Renal pelvis (tissue), 1 donor: ENCODE measurements at regions not wholly inside any gene's neighbourhood (a gene's known extent, or its start where the extent isn't known, plus 50 kb on each side); places are given as distances from the start of the nearest gene placed in this dataset.
A peak's percentile ranks its signal among the peaks of the same experiment; 100 is the strongest.
"Not testable (repeated sequence)": the region's sequence is repeated elsewhere in the genome, so short reads cannot be mapped to it uniquely, and the experiment has no call there.

ENCODE experiments used
- DNase-seq: peaks from one replicate; pipeline ENCODE4 v3.0.0-alpha.2; 2013

DNA sequence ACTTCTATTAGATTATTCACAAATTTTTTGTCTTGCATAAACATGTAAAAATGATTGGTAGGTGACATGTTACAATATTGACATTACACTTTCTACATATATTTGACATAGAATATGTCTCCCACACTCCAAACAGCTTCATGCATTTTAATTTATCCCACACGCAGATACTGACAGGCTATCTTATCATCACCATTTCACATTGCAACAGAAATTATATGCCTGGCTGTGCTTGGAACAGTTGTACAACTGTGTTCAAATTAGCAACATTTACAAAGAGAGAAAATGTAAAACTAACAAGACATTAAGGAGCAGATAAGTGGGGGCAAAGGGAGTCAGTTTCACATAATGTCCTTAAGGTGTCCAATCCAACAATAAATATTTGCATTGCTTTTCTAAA is 1208.5 kb downstream of the NSUN3 start:
- DNase-seq = no peak

DNA sequence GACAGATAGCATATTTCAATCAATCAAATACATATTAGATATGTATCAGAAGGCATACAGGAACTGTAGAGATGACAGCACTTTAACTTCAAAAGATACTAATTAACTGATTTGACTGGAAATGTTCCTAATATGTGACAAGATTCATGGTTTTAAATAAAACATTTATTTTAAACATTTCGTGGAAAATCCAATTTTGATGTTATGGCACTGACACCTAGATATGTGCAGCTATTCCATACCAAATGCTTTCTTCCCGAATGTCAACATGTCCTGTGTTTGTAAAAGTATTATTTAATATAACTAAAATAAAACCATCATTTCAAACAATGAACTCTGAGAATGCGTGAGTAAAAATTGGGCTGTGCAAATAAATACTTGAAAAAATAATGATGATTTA is 1209.3 kb downstream of the NSUN3 start:
- DNase-seq = no peak

DNA sequence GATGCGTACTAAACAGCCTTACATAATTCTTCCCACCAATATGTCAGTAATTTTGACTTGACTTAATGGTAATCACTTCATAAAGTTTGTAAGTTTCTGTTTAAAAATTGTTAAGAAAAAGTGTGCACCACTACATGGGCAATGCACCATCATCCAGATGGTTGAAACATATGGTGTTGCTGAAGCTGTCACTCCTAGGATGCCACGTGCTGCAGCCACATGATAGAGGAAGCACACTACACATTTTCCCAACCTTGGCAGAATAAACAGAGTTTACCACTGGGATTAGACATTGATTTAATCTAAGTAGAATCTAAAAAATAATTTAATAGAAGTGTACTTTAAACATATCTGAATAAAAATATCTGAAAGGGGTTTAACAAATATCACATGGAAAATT is 1209.9 kb downstream of the NSUN3 start:
- DNase-seq = no peak

DNA sequence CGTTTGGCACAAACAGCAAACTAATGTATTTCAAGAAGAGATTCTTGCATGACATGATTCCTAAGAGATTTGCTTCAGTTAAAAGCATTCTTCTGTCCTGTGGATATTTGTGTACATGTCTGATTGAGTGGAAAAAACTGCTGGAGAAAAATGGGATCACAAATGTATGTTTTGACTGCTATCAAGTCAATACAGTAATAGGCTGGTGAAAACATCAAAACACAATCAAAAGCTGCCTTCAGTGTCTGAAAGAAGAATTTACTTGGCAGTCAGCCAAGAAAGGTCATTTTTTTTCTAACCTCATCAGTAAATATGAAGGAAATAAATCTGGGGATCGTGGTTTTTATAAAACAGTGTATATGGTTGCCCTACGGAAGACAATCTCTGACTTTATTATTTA is 1214.8 kb downstream of the NSUN3 start:
- DNase-seq = no peak

DNA sequence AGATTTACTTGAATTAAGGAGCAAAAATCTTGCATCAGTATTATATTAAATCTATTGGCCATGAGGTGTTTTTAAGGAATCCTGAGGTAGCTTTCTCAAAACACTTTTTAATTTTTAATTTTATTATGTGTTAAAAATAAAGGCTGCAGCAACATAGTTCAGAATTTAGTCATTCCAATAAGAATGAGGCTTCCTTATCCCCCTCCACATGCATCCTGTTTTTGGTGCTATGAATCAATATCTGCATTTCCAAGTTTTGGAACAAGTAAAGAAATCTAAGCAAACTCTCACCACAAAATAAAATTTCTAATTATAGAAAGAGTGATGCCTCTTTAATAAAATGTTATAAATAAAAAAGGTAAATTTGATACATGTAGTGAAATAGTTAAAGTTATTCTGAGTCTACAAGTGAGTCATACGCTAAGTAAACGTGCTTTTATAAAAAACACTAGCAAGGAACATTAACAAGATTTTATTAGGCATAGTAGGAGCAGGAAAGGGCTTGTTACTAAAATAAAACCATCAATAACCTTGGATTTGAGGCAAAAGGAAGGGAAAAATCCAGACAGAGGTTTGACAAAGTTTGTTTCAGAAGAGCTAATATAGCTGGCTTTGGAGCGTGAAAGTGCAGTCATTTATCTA is 1218.0 kb downstream of the NSUN3 start:
- no peak for DNase-seq

DNA sequence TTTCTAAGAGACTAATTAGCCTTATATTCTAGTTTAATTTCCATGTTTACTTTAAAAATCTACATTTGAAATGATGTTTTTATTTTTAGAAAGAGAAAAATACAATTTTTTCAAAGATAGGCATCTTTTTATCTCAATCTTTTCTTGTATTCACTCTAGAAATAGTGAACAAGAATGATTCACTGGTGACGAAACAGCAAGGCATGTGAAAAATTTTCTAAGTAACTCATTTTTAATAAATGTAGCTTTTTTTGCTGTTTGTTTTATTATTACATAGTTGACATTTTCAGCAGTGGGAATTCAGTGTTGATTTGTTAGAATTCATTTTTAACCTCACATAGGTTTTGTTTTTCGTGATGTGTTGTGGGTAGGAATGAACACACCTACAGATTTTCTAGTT is 1226.4 kb downstream of the NSUN3 start:
- DNase-seq = no peak

DNA sequence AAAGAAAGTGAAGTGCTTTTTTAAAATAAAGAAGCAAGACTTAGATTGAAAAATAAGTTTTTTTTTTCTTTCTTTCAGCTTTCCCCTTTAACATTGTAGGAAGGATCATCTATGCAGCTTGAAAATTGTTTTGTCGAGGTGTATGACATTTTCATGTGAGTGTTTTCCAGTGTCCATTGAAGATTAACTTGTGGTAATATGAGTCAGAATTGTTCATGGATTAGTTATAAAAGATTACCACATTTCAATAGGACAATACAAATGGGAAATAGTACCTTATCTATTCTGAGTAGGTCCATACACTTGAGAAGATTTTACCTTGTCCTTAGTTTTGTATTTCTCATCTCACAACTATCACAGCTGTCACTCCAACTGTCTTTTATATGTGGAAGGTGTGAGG is 1234.7 kb downstream of the NSUN3 start:
- no peak for DNase-seq

DNA sequence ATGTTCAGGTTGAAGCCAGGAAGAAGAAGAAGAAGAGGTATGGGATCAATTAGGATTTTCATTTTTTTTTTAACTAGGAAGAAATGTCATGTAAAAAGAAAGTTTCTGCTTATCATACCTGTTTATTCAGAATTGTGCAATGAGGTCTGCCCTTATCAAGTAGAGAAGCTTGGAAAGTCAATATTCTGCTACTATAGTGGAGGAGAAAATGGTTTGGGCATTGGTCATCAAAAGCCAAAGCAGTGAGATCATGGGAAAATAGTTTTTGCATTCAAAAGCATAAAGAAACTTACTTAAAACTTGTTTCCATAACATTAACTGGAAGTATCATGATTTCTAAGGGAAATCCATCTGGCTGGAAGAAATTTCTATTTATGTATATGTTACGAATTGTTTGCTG is 1239.2 kb downstream of the NSUN3 start:
- DNase-seq = no peak

DNA sequence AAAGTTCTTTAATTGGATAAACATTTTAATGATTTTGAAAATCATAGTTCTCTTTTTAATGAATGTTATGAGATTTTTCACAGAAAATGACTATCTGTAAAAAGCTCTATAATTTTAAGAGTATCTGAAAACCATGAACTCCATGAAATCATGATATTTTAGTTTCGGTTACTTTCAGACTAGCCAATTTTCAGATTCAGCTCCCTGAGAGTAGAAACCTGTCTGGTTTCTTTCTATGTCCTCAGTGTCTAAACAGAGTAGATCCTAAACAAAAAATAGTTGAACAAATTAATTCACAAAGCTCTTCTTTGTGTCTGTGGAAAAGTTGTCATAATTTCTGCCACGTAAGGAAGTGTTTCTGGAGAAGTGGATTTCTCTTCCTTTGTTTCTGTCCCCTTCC is 1247.7 kb downstream of the NSUN3 start:
- DNase-seq = no peak

DNA sequence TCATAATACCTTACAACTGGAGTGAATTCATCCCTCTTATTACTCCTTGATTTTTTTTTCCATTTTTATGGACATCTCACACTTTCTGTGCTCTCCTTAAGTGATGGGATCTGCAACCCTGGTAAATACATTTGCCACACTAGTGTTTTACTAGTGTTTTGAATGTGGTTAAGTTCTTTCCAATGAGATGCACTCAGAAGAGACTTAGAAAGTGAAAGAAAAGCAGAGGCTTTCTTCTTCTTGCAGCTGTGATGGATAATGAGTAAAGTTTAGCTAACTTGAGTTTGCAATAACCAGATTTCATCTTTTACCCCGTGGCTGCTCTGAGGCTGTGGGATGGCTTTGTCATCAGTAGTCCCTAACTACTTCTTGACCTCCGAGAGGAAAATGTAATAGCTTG is 1248.4 kb downstream of the NSUN3 start:
- DNase-seq = no peak

DNA sequence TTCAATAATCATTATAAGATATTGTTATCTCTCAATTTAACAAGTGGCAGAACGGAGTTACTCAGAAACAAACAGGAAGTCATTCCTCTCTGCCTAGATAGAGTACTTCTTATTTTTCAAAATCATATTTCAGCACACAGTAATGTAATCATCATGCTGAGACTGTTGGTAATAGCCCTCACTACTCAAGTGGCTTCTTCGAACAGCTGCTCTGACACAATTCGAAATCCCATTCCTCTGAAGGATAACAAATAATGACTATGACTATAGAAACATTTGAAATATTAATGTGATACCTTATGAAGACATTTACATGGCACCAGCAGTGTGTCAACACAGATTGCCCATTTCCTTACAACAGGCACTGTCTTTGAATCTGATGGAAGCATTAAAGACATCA is 1249.8 kb downstream of the NSUN3 start:
- no peak for DNase-seq

DNA sequence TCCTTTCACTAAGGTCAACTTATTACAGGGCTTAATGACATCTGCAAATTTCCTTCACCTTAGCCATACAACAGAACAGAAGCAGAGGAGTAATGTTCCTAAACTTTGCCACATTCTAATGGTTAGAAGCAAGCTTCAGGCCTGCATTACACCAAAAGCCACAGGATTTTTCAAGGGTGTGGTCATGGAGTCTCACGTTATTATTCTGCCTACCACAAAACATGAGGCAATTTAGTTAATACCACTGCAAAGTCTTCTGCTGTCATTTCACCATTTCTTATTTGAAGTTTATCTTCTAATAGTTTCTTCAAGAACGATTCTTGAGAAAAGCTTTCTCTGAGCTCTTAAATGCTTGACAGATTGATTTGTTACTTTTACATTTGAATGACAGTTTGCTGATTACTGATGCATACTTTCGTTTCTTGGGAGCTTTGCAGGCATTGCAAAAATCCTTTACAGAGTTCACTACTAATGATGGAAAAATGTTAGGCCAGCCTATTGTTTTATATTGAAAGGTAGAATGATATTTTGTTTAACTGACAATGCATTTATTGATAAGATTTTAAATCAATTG is 1257.1 kb downstream of the NSUN3 start:
- no peak for DNase-seq

DNA sequence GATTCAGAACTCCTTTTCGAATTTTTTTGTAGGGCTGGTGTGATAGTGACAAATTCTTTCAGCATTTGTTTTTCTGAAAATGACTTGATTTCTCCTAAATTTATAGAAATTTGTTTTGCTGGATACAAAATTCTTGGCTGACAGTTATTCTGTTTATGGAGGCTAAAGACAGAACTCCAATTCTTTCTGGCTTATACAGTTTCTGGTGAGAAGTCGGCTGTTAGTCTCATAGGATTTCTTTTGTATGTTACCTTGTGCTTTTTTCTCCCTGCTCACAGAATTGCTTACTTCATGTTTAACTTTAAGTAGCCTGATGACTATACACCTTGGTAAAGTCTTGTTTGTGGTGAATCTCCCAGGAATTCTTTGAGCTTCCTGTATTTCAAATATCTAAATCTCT is 1264.6 kb downstream of the NSUN3 start:
- no peak for DNase-seq

DNA sequence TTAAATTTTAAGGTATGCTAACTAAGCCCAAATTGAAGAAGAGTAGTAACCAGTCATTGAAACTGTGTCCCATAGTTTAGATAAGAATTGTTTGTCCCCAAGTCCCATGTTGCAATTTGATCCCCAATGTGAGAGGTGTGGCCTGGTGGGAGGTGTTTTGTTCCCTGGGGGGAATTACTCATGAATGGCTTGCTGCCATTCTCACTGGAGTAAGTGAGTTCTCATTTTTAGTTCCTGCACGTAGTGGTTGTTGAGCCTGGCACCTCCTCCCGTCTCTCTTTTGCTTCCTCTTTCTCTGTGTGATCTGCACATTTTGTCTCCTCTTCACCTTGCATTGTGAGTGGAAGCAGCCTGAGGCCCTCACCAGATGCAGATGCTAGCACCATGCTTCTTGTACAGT is 1271.0 kb downstream of the NSUN3 start:
- DNase-seq = no peak

DNA sequence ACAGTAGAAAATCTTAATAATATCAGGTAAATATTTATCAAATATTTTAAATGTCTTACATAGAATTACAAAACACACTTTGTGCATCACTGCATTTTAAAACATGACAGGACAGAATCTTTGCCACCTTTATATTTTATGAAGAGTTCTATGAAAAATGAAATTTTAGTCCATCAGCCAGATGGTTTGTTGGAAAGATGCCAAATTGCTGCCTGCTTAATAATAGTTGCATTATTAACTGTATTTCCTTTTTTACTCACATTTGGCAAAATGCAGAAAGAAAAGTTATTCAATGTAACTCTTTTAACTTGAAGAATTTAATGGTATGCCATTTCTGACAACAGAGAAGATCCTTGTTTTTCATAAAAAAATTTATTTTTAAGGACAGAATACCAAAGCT is 1271.6 kb downstream of the NSUN3 start:
- no peak for DNase-seq

DNA sequence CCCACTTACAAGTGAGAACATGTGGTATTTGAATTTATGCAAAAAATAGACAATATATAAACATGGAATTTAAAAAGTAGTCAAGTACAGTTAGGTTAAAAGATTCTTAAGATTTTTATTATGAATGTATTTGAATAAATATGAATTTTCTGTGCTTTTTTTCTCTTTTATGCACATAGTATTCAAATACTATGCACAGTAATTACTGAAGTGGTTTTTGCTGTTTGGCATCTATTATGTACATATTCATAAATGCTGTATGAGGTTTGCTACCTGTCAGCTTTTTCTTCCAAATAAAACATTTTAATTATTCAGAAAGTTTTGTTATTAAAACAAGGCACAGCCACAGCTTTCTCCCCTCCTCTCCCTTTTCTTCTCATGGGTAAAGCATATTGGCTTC is 1272.7 kb downstream of the NSUN3 start:
- no peak for DNase-seq

DNA sequence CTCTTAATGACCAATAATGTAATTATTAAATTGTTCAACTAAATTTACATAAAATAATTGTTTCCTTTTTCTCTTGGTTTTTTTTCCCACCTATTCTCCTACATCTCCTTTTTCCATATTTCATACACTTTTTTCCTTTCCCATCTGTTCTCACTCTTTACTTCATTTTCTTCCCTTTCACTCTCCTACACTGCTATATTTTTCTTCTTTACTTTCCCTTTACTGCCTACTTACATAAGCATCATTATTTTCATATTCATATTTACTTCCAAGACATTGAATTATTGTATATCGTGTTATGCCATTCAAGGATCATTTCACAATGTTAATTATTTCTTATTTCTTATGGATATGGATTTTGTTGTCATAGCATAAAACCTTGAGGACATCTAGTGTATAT is 1275.6 kb downstream of the NSUN3 start:
- DNase-seq = no peak

DNA sequence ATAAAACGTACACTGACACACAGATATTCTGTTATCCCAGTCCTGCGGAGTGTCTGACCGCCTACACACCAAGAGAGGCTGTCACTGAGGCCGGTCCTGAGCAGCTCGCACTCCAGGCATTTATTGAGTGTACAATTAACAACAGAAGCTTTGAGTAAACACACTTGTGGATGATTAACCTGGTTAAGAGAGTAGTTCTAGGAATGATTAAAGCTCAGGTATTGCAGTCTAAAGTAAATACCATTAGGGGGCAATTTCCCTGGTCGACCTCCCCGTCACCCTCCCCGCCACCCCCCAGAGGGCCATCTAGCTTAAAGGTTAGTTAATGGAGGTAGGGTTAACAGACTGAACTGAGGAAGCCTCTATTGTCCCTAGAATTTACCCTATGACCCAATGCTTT is 1278.5 kb downstream of the NSUN3 start:
- peak; percentile 36 for DNase-seq

DNA sequence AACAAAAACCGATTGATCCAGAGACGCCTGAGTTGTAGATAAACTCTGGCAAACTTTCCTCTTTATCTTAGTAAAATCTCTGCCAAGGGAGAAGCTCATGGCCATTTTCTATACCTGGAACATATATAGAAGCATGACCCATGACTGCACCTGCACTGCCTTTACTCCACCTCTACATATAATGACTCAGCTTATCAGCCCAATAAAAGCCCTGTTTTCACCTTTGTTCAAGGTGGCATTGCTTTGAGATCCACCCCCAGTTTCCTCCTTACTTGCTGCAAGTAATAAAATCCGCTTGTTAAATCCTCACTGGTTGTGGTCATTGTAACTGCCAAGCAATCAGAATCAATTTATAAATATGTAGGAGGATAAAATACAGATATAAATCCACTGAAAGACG is 1280.4 kb downstream of the NSUN3 start:
- DNase-seq = no peak

DNA sequence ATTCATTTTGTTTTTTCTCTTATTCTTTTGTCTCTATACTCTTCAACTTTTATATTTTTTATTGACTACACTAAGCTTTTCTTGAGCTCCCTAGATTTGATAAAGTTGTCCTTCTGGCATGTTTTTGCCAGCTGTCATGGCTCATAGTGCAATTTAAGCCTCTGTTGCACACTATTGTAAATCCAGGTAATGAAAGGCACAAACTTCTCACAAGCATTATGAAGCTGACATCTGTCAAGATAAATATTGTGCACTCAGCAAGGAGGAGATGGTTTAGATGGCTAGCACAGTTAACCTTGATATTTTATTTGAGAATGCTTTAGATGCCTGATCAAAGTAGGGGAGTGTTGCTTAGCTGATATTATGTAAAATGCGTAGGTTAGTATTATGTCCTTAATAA is 1280.9 kb downstream of the NSUN3 start:
- no peak for DNase-seq

DNA sequence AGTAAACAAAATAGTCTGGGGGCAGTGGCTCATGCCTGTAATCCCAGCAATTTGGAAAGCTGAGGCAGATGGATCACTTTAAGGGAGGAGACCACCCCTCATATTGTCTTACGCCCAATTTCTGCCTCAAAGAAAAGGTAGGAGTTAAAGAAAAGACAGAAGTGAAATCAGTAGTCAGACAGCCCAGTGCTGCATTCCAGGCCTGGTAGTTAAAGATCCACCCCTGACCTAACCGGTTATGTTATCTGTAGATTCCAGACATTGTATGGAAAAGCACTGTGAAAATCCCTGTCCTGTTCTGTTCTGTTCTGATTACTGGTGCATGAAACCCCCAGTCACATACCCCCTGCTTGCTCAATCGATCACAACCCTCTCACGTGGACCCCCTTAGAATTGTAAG is 1285.1 kb downstream of the NSUN3 start:
- DNase-seq = not testable (repeated sequence)

DNA sequence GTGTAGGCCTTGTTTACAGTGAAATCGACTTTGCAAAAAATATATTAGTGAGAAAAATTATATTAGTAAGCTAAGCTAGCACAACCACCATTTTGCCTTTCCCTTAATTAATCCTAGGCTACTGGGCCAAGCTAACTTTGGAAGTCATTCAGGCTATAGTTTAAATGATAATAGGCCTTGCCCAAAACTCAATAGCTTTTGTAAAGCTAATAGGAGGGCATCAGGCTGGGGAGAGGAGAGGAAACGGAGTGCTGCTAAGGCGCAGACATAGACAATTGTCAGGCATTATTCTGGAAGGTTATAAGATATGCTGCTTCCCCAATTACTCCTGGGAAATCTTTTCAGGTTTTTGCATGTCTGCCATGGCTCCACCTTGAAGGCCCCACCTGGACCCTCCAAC is 1286.0 kb downstream of the NSUN3 start:
- DNase-seq = no peak

DNA sequence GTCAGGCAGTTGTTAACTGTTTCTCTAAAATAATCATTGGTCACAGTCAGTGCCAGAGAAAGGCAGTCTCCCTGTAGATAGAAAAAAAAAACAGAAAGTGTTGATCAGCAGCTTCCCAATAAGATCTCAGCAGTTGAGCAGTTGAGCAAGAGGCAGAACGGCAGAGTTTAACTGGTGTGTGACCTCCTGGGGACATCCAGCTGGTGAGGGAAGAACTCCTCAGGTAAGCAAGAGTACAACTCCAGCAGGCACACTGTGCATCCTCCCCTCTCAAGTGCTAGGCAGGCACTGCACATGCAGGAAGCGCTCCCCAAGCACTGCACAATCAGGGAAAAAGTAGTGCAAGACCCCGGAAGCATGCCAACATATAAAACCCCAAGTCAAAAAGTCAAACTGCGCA is 1287.2 kb downstream of the NSUN3 start:
- DNase-seq = no peak

DNA sequence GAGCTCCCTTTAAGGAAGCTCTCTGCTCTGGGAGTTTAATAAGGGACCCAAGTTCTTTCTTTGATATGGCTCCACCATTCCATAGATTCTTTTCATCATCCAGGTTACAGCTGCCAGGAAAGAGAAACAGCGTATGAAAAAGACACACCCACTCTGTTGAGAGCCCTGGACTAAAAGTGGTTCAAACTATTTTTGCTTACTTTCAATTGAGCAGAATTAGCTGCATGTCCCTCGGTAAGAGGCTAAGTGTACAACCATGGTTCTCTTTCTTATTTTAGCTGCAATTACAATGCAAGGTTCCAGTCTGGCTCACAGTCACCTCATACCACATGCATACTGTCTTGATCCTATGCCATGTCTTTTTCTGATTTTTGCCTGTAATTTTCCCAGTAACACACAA is 1288.3 kb downstream of the NSUN3 start:
- no peak for DNase-seq

DNA sequence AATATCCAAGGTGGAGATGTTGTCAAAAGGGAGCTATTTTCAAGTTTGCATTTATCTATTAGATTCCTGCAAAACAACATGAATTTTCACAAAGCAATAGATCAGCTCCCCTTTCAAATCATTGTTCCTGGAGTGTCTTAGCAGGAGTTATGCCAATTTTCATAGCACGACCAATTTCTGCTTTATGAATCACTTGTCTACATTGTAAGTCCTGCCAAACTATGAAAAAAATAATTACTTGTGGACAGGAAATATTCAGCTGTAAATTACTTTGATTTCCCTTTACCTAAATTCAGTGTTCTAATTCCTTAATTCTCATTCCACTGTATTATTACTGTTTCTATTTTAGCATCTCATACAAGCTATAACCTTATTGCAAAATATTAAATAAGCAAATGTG is 1289.6 kb downstream of the NSUN3 start:
- DNase-seq = no peak
